GM23338 (cell line): ENCODE measurements at regions not wholly inside any gene's neighbourhood (a gene's known extent, or its start where the extent isn't known, plus 50 kb on each side); places are given as distances from the start of the nearest gene placed in this dataset.

ENCODE experiments used
- CREB1 ChIP-seq: fragments of 250-450 bp; sonication (Bioruptor Pico); IDR thresholded peaks from 2 replicates; pipeline ENCODE4 v1.5.0; 2020; ENCODE audit warnings: low read depth, mild to moderate bottlenecking, moderate library complexity
- CTCF ChIP-seq, 2 experiments: fragments of 200-600 bp in 1 of 2; sonication (generic) in 1 of 2; conservative IDR thresholded peaks; 2 replicates each; pipeline versions ENCODE4 v1.5.1 to v1.6.1; 2016 to 2017; ENCODE audit warnings: antibody characterized with exemption in 2 of 2, low read depth in 2 of 2, mild to moderate bottlenecking in 2 of 2, moderate library complexity in 1 of 2
- EZH2 ChIP-seq: fragments of 200-600 bp; sonication (generic); IDR thresholded peaks from one replicate; pipeline ENCODE4 v1.8.0; 2017; ENCODE audit warnings: antibody characterized with exemption, mild to moderate bottlenecking, low read depth; ENCODE audit not compliant: unreplicated experiment
- EZH2phosphoT487 ChIP-seq: fragments of 200-600 bp; sonication (generic); IDR thresholded peaks from one replicate; pipeline ENCODE4 v1.8.1; 2018; ENCODE audit warnings: antibody characterized with exemption; ENCODE audit not compliant: unreplicated experiment
- POLR2AphosphoS5 ChIP-seq: IDR thresholded peaks from 2 replicates; pipeline ENCODE4 v1.6.1; 2016; ENCODE audit warnings: antibody characterized with exemption, low read depth
- REST ChIP-seq: IDR thresholded peaks from one replicate; pipeline ENCODE4 v1.6.1; 2018; ENCODE audit warnings: antibody characterized with exemption; ENCODE audit not compliant: unreplicated experiment
- ZNF331 ChIP-seq: fragments of 250-450 bp; sonication (Bioruptor Pico); IDR thresholded peaks from 2 replicates; pipeline ENCODE4 v1.5.0; 2020; ENCODE audit warnings: low read depth, mild to moderate bottlenecking, moderate library complexity

DNA sequence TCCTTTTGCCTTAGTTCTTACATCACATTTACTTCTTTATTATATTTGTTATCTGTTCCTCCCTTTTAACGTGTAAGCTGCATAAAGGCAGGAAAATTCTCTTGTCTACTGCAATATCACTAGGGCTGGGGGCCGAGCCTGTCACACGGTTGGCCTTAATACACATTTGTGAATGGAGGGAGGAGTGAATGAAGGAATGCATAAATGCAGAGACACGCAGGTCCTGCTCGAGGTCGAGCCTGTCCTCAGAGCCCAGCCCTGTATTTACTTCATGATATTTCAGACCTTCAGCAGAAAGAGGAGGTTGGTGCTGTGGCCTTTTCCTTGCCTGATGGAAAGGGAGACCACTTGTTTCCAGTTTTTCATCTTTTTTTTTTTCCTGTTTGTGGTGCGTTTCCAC lies 671.3 kb downstream of the PTPRU start:
- TF ChIP-seq CTCF (conservative IDR thresholded peaks at IDR 0.05; ENCODE audit: low read depth in 2 of 2): no peak
- TF ChIP-seq EZH2: no peak
- TF ChIP-seq POLR2AphosphoS5: no peak
- no peak for TF ChIP-seq CREB1 (CRISPR knock-in tag)
- no peak for TF ChIP-seq ZNF331 (CRISPR knock-in tag)
- TF ChIP-seq EZH2phosphoT487: no peak
- no peak for TF ChIP-seq REST
